ENCODE measurements at regions not wholly inside any gene's neighbourhood (a gene's known extent, or its start where the extent isn't known, plus 50 kb on each side); places are given as distances from the start of the nearest gene placed in this dataset.

- no peak for TF ChIP-seq ZNF311 (tag by site-specific recombination; IDR thresholded peaks at IDR 0.05; ENCODE audit: borderline replicate concordance)
- no peak for TF ChIP-seq ZNF837 (tag by site-specific recombination; IDR thresholded peaks at IDR 0.05)
- no peak for TF ChIP-seq ZNF488 (tag by site-specific recombination; IDR thresholded peaks at IDR 0.05)
- TF ChIP-seq ZNF394 (tag by site-specific recombination; IDR thresholded peaks at IDR 0.05; ENCODE audit: borderline replicate concordance): no peak
- TF ChIP-seq ZNF768 (tag by site-specific recombination; IDR thresholded peaks at IDR 0.05): no peak
Observed at GRCh38 chr3:187572441-187572840, 97.8 kb downstream of the SST start (continued).

- ChIA-PET POLR2A (no interaction called here), CTCF (interaction anchor here (0.6 kb wide), 1 partner anchor 41 kb away, joined by 3 read pairs; no protein-coding TSS in a partner anchor)
- no peaks in the 10 kb centered on the region for H3K9me3 ChIP-seq (ENCODE audit: control insufficient read depth, insufficient read depth, low read depth, low read length)
- H3K4me3 ChIP-seq (ENCODE audit: low read depth, low read length): no peak overlapping the region
- H3K4me1 ChIP-seq (ENCODE audit: control insufficient read depth, insufficient read depth, low read length): no peaks in the 10 kb centered on the region
- TF ChIP-seq ZNF426 (tag by site-specific recombination; IDR thresholded peaks at IDR 0.05) (no peak), YY1 (tag by site-specific recombination; IDR thresholded peaks at IDR 0.05) (no peak), ZNF341 (tag by site-specific recombination; IDR thresholded peaks at IDR 0.05; ENCODE audit: low read depth) (no peak), HOXC10 (CRISPR knock-in tag; IDR thresholded peaks at IDR 0.05) (no peak), ZBTB1 (tag by site-specific recombination; IDR thresholded peaks at IDR 0.05) (no peak), ZNF302 (tag by site-specific recombination; IDR thresholded peaks at IDR 0.05; ENCODE audit: low read depth) (no peak), ZNF596 (tag by site-specific recombination; IDR thresholded peaks at IDR 0.05) (no peak), ZNF391 (tag by site-specific recombination; IDR thresholded peaks at IDR 0.05; ENCODE audit: borderline replicate concordance, low read depth) (no peak)
- TF ChIP-seq, protein P1, sequence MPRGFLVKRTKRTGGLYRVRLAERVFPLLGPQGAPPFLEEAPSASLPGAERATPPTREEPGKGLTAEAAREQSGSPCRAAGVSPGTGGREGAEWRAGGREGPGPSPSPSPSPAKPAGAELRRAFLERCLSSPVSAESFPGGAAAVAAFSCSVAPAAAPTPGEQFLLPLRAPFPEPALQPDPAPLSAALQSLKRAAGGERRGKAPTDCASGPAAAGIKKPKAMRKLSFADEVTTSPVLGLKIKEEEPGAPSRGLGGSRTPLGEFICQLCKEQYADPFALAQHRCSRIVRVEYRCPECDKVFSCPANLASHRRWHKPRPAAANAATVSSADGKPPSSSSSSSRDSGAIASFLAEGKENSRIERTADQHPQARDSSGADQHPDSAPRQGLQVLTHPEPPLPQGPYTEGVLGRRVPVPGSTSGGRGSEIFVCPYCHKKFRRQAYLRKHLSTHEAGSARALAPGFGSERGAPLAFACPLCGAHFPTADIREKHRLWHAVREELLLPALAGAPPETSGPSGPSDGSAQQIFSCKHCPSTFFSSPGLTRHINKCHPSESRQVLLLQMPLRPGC (tag by site-specific recombination; IDR thresholded peaks at IDR 0.05): no peak
- TF ChIP-seq, protein P2, sequence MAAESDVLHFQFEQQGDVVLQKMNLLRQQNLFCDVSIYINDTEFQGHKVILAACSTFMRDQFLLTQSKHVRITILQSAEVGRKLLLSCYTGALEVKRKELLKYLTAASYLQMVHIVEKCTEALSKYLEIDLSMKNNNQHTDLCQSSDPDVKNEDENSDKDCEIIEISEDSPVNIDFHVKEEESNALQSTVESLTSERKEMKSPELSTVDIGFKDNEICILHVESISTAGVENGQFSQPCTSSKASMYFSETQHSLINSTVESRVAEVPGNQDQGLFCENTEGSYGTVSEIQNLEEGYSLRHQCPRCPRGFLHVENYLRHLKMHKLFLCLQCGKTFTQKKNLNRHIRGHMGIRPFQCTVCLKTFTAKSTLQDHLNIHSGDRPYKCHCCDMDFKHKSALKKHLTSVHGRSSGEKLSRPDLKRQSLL (tag by site-specific recombination; IDR thresholded peaks at IDR 0.05): no peak
- H3K27ac ChIP-seq (ENCODE audit: extremely low read depth, low read depth, low read length): no peak overlapping the region
- no peaks in the 10 kb centered on the region for H3K36me3 ChIP-seq (ENCODE audit: control insufficient read depth in 2 of 2, insufficient read depth in 1 of 2, low read length in 2 of 2)
Observed at GRCh38 chr3:187571701-187572100, 98.5 kb downstream of the SST start.

DNA sequence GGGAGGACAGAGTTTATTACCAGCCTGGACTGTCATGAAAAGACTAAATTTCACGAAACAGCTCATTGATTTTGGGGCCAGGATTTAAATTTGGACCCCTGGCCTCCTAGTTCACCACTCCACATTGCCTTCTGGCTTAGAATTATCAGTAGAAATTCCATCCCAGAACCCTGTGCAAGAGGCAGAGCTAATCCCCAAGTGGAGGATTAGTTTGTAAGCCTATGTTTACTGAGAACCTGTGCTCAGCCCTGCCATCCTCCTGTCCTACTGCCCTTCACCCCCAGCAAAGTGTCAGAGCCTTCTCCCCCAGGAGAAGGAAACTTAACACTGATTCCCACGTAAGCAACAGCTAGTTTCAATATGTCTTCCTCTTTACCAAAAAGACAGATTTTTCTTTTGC, 99.4 kb downstream of the SST start:
- no peaks in the 10 kb centered on the region for H3K36me3 ChIP-seq (ENCODE audit: control insufficient read depth in 2 of 2, insufficient read depth in 1 of 2, low read length in 2 of 2)
- POLR2A ChIA-PET: no interaction called here
- CTCF ChIA-PET: interaction anchor here (0.6 kb wide), 1 partner anchor 42 kb away, joined by 3 read pairs; no protein-coding TSS in a partner anchor
- no peaks in the 10 kb centered on the region for H3K9me3 ChIP-seq (ENCODE audit: control insufficient read depth, insufficient read depth, low read depth, low read length)
- no peak overlapping the region for H3K4me3 ChIP-seq (ENCODE audit: low read depth, low read length)
- no peak overlapping the region for H3K27ac ChIP-seq (ENCODE audit: extremely low read depth, low read depth, low read length)
- no peak for TF ChIP-seq ZNF701 (tag by site-specific recombination; IDR thresholded peaks at IDR 0.05)
- no peak for TF ChIP-seq ZFP41 (tag by site-specific recombination; IDR thresholded peaks at IDR 0.05; ENCODE audit: borderline replicate concordance)
- no peak for TF ChIP-seq WT1 (tag by site-specific recombination; IDR thresholded peaks at IDR 0.05)
- no peak for TF ChIP-seq YY2 (tag by site-specific recombination; IDR thresholded peaks at IDR 0.05)
- no peak for TF ChIP-seq ZSCAN23 (tag by site-specific recombination; IDR thresholded peaks at IDR 0.05)
- TF ChIP-seq ZNF133 (tag by site-specific recombination; IDR thresholded peaks at IDR 0.05): no peak
- TF ChIP-seq, protein P3, sequence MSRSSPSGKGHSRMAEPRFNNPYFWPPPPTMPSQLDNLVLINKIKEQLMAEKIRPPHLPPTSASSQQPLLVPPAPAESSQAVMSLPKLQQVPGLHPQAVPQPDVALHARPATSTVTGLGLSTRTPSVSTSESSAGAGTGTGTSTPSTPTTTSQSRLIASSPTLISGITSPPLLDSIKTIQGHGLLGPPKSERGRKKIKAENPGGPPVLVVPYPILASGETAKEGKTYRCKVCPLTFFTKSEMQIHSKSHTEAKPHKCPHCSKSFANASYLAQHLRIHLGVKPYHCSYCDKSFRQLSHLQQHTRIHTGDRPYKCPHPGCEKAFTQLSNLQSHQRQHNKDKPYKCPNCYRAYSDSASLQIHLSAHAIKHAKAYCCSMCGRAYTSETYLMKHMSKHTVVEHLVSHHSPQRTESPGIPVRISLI (tag by site-specific recombination; IDR thresholded peaks at IDR 0.05): no peak
- TF ChIP-seq, protein P4, sequence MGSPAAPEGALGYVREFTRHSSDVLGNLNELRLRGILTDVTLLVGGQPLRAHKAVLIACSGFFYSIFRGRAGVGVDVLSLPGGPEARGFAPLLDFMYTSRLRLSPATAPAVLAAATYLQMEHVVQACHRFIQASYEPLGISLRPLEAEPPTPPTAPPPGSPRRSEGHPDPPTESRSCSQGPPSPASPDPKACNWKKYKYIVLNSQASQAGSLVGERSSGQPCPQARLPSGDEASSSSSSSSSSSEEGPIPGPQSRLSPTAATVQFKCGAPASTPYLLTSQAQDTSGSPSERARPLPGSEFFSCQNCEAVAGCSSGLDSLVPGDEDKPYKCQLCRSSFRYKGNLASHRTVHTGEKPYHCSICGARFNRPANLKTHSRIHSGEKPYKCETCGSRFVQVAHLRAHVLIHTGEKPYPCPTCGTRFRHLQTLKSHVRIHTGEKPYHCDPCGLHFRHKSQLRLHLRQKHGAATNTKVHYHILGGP (tag by site-specific recombination; IDR thresholded peaks at IDR 0.05): no peak
- no peak for TF ChIP-seq SP3 (tag by site-specific recombination; IDR thresholded peaks at IDR 0.05)
- TF ChIP-seq ZNF2 (tag by site-specific recombination; IDR thresholded peaks at IDR 0.05): no peak
- H3K4me1 ChIP-seq (ENCODE audit: control insufficient read depth, insufficient read depth, low read length): no peaks in the 10 kb centered on the region

Data from HEK293 (cell line).